ENCODE measurements at regions not wholly inside any gene's neighbourhood (a gene's known extent, or its start where the extent isn't known, plus 50 kb on each side); places are given as distances from the start of the nearest gene placed in this dataset.

GRCh38 chr11:95593111-95593510 lies 196.5 kb downstream of the FAM76B start:
- no peak for TF ChIP-seq CTCF (conservative IDR thresholded peaks at IDR 0.05; ENCODE audit: low read depth)
- no peak for DNase-seq (ENCODE audit: low spot score)
- CTCF ChIA-PET, result interaction anchor here (0.6 kb wide), 1 partner anchor 223 kb away, joined by 3 read pairs; no protein-coding TSS in a partner anchor
- no peak overlapping the region for H3K27ac ChIP-seq
- POLR2A ChIA-PET (ENCODE audit: low non-redundant PET), result no interaction called here

- ChIA-PET CTCF (interaction anchor here (0.6 to 0.9 kb wide), 2 partner anchors 30 to 222 kb away, joined by 3 read pairs; no protein-coding TSS in a partner anchor), POLR2A (ENCODE audit: low non-redundant PET) (no interaction called here)
- TF ChIP-seq CTCF (conservative IDR thresholded peaks at IDR 0.05; ENCODE audit: low read depth), result no peak
- DNase-seq (ENCODE audit: low spot score), result no peak
- no peak overlapping the region for H3K27ac ChIP-seq
Measured at GRCh38 chr11:95592471-95592870, 197.1 kb downstream of the FAM76B start.

GRCh38 chr11:95589893-95590612 lies 199.5 kb downstream of the FAM76B start:
- ChIA-PET POLR2A (ENCODE audit: low non-redundant PET) (no interaction called here), CTCF (interaction anchor here (1.3 kb wide), 1 partner anchor 42 kb away, joined by 4 read pairs; no protein-coding TSS in a partner anchor)
- H3K27ac ChIP-seq, result no peak overlapping the region
- TF ChIP-seq CTCF (conservative IDR thresholded peaks at IDR 0.05; ENCODE audit: low read depth), result no peak
- no peak for DNase-seq (ENCODE audit: low spot score)

GRCh38 chr11:95588821-95589220 lies 200.8 kb downstream of the FAM76B start:
- DNase-seq (ENCODE audit: low spot score), result no peak
- no peak overlapping the region for H3K27ac ChIP-seq
- ChIA-PET CTCF (no interaction called here), POLR2A (ENCODE audit: low non-redundant PET) (no interaction called here)
- TF ChIP-seq CTCF (conservative IDR thresholded peaks at IDR 0.05; ENCODE audit: low read depth), result no peak

GRCh38 chr11:95586661-95587060 lies 202.9 kb downstream of the FAM76B start:
- POLR2A ChIA-PET (ENCODE audit: low non-redundant PET), result no interaction called here
- CTCF ChIA-PET, result no interaction called here
- H3K27ac ChIP-seq, result no peak overlapping the region
- no peak for DNase-seq (ENCODE audit: low spot score)
- no peak for TF ChIP-seq CTCF (conservative IDR thresholded peaks at IDR 0.05; ENCODE audit: low read depth)

- TF ChIP-seq CTCF (conservative IDR thresholded peaks at IDR 0.05; ENCODE audit: low read depth), result no peak
- CTCF ChIA-PET, result no interaction called here
- POLR2A ChIA-PET (ENCODE audit: low non-redundant PET), result no interaction called here
- DNase-seq (ENCODE audit: low spot score), result no peak
- H3K27ac ChIP-seq, result no peak overlapping the region
Measured at GRCh38 chr11:95586155-95586554, 203.4 kb downstream of the FAM76B start.

All from RWPE1 (cell line).